ENCODE measurements at regions not wholly inside any gene's neighbourhood (a gene's known extent, or its start where the extent isn't known, plus 50 kb on each side); places are given as distances from the start of the nearest gene placed in this dataset.

GRCh38 chr21:39105341-39105765 is 77.9 kb downstream of the PSMG1 start:
- no peak for DNase-seq (ENCODE audit: low spot score)

- DNase-seq (ENCODE audit: low spot score), result no peak
Measured at GRCh38 chr21:39104911-39105310, 78.3 kb downstream of the PSMG1 start.

DNA sequence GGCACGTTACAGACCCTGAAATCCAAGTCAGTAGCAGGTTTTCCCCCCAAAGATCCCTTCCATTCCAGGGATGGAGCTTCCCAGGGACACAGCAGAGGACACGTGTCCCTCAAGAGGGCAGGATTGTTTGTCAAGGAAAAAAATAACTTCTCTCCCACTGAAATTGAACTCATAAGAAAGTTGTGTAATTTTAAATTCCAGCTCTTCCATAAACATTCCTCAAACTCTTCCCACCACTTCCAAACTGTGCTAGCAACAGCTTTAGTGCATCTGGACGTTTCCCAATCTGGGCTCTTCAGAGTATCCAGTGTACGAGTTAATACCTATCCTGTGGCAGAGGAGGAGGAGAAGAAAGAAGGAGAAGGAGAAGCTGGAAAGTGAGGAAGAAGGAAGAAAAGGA is 79.6 kb downstream of the PSMG1 start:
- no peak for DNase-seq (ENCODE audit: low spot score)

DNA sequence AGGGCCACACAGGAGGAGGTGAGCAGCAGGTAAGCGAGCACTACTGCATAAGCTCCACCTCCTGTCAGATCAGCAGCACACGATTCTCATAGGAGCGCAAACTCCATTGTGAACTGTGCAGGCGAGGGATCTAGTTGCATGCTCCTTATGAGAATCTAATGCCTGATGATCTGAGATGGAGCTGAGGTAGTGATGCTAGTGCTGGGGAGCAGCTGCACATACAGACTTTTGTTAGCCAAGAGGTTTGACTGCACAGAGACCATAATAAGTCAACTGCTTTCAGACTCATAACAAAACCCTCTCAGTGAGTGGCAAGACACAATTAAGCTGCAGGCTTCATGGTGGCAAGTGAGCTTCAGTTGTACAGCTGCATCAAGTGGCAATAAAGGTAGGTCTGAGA is 83.4 kb downstream of the PSMG1 start:
- DNase-seq (ENCODE audit: low spot score), result no peak

DNA sequence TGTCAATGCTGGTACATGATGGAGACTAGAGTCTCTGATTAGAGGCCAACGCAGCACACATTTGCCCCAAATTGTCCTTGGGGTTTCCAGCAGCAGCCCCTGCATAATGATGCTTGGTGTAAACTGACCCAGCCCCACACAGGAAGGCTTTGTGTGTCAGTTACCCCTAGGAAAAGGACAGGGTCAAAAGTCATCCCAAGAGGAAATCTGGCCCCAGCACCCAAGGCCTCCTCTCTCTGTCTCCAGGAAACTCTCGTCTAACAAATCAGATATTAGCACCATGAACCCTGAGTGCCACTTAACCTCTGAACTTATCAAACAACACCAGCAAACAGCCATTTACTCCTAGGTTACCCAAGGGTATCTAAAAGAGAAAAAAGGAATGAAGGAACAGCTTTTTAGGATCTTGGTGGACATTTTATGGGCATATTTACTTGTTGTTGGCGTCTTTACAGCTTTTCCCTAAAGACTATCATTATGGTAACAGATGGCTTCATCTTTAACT is 84.5 kb downstream of the PSMG1 start:
- DNase-seq (ENCODE audit: low spot score), result no peak

- DNase-seq (ENCODE audit: low spot score), result no peak
Measured at GRCh38 chr21:39097981-39098380, 85.3 kb downstream of the PSMG1 start.

DNA sequence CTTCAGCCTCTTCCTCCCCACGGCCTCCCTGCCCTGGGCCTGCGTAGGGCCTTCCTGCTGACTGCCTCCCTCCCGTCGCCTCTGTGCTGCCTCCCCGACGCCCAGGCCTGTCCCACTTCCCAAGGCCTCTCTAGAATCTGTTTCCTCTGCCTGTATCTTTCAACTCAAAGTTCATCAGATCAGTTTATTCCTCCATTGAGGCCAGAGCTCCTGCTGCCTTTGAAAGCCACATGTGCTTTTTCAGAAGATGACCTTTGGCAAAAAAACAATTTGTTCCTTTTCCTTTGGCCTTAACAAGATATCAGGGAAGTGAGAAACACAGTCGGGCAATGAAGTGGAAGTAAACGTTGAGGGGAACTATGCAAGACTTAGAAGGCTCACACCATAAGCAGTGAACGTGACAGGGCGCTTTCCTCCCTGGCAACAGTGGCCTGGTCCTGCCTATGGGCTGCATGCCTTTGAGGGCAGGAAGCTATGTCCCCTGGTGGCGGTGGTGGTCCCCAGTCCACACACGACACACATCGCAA is 85.9 kb downstream of the PSMG1 start:
- DNase-seq (ENCODE audit: low spot score), result no peak

DNA sequence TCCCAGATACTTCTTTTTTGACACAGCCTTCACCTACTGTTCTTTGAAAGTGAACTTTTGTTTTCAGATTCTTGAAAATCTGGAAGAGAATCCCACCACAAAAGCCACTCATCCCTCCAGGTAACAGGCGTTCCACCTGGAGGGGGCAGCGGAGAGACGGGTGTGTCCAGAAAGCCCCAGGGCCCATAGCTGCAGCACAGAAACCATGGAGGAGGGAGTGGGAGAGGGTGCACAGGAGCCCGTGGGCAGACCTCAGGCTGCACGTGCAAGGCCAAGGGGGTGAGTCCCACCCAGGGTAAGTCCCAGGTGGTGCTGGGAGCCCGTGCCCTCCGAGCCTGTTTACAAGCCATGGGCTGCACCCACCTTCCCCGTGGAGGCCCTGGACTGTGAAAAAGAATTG is 86.5 kb downstream of the PSMG1 start:
- no peak for DNase-seq (ENCODE audit: low spot score)

DNA sequence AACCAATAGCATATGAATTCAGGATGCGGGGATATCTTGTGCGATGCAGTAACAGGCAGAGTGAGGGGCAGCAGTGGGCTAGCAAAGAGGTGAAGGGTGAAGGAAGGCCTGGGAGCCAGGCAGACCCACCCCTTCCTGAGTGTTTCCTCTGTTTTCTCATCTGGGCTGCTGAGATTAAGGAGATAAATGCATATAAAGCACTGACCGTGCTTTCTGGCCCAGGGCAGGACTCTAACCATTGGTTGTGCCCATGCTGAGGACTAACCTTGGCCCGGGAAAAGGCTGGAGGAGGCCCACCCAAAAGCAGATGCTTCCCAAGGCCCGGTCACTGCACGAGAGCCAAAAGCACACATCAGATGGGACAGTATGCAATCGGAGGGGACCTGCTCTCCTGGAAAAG is 87.6 kb downstream of the PSMG1 start:
- DNase-seq (ENCODE audit: low spot score), result no peak

GRCh38 chr21:39094847-39095579 is 88.2 kb downstream of the PSMG1 start:
- DNase-seq (ENCODE audit: low spot score), result peak; percentile 24

GRCh38 chr21:39094087-39094780 is 89.0 kb downstream of the PSMG1 start:
- no peak for DNase-seq (ENCODE audit: low spot score)

GRCh38 chr21:39093526-39093925 is 89.7 kb downstream of the PSMG1 start:
- DNase-seq (ENCODE audit: low spot score), result no peak

DNA sequence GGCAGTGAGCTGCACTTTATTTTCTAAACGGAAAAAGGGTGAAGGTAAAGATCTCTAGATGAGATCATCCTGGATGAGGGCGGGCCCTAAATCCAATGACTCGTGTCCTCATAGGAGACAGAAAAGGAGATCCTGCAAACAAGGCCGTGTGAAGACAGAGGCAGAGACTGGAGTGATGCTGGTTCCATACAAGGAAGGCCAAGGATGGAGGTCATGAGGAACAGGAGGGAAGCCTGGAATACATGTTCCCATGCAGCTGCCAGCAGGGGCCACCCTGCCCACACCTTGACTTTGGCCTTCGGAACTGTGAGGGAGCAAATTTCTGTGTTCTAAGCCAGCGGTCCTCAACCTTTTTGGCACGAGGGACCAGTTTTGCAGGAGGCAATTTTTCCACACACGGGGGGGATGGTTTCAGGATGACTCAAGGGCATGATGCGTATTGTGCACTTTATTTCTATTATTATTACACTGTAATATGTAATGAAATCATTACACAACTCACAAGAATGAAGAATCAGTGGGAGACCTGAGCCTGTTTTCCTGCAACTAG is 94.3 kb downstream of the PSMG1 start:
- no peak for DNase-seq (ENCODE audit: low spot score)

- DNase-seq (ENCODE audit: low spot score), result no peak
Measured at GRCh38 chr21:39088031-39088370, 95.2 kb downstream of the PSMG1 start.

GRCh38 chr21:39087238-39088030 is 95.8 kb downstream of the PSMG1 start:
- no peak for DNase-seq (ENCODE audit: low spot score)

- no peak for DNase-seq (ENCODE audit: low spot score)
Measured at GRCh38 chr21:39086547-39086946, 96.7 kb downstream of the PSMG1 start.

DNA sequence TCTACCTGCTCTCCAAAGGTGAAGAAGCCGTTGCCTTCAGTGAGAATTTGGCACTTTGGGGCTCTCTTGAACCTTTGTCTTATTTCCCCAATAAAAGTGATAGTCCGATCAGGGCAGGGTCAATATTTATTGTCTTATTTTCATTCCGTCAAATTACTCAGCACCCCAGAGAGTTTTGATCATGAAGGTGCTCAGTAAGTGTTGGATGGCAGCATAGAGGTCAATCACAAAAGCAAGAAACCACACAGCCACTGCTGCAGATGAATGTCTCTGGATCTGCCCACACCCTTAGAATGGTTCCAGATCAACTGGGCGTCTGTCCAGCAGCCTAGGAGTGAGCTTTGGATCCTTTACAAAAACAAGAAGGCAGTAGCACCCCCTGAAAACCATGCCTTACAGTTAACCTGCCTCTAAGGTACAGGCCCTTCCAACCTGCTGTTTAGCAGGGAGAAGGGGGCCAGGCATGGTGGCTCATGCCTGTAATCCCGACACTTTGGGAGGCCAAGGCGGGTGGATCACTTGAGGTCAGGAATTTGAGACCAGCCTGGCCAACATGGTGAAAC is 97.3 kb downstream of the PSMG1 start:
- no peak for DNase-seq (ENCODE audit: low spot score)

GRCh38 chr21:39084979-39085729 is 98.1 kb downstream of the PSMG1 start:
- DNase-seq (ENCODE audit: low spot score), result peak; percentile 18

DNA sequence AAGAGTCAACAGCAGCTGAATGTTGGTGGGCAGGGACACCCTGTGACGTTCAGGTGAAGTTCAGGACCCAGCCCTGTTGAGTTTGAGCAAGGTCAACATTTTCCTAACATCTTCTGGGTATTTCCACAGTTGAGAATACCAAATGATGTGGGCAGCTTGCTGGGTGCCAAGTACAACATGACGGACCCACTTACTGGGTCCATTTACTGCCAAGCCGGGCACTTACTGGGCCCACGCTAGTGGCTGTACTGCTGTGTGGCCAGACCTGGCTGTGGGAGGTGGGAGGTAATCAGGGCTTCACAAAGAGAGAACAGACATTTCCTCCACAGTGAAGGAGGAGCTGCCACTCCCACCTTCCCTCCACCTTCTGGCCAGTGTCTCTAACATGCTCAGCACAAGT is 99.2 kb downstream of the PSMG1 start:
- DNase-seq (ENCODE audit: low spot score), result no peak

DNA sequence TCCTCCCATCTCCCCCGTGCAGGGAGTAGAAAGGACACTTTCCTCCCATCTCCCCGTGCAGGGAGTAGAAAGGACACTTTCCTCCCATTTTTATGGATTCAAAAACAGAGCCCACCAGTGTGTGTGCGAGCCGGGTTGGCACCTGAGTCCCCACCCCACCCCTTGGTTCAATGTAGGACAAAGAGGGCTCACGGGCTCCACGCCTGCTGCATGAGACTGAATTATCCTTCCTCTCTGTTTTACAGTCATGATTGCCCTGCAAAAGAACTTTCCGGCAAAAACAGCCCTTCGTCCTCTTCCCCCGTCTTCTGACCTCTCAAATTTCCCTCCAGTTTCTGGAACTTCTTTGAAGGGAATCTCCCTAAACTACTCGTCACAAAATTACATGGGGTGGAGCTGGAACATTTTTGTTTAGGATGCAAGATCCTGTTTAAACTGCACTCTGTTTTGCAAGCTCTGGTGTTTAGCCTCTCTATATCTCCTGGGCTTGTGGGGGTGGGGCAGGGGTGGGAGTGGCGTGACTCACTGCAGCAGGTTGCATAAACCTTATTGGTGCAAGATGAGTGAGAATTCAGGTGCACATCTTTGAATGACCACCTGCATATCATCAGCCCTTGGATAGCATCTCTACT is 99.8 kb downstream of the PSMG1 start:
- DNase-seq (ENCODE audit: low spot score), result no peak

Measured in LoVo (cell line).